NCI-H748 (cell line): ENCODE measurements at regions not wholly inside any gene's neighbourhood (a gene's known extent, or its start where the extent isn't known, plus 50 kb on each side); places are given as distances from the start of the nearest gene placed in this dataset.
"Not testable (repeated sequence)": the region's sequence is repeated elsewhere in the genome, so short reads cannot be mapped to it uniquely, and the experiment has no call there.

Experiments
- DNase-seq: peaks from one replicate; lab custom pipeline; 2025; ENCODE audit not compliant: unreplicated experiment; lab: John Stamatoyannopoulos, UW

- DNase-seq: no peak
These were observed 1354.5 kb downstream of the XPNPEP1 start for GRCh38 chr10:108568824-108569223.

- no peak for DNase-seq
These were observed 1355.2 kb downstream of the XPNPEP1 start for GRCh38 chr10:108567899-108568752.

GRCh38 chr10:108566316-108567107 lies 1356.8 kb downstream of the XPNPEP1 start:
- DNase-seq: no peak

GRCh38 chr10:108562105-108562504 lies 1361.2 kb downstream of the XPNPEP1 start:
- no peak for DNase-seq

GRCh38 chr10:108561649-108562048 lies 1361.7 kb downstream of the XPNPEP1 start:
- no peak for DNase-seq

GRCh38 chr10:108560488-108560887 lies 1362.8 kb downstream of the XPNPEP1 start:
- no peak for DNase-seq

GRCh38 chr10:108556186-108556585 lies 1367.1 kb downstream of the XPNPEP1 start:
- no peak for DNase-seq

GRCh38 chr10:108545921-108546320 lies 1377.4 kb downstream of the XPNPEP1 start:
- DNase-seq: peak; percentile 42

GRCh38 chr10:108544500-108545120 lies 1378.7 kb downstream of the XPNPEP1 start:
- peak; percentile 59 for DNase-seq

- not testable (repeated sequence) for DNase-seq
These were observed 1369.0 kb upstream of the SORCS1 start for GRCh38 chr10:108533551-108533950.

GRCh38 chr10:108523016-108523800 lies 1358.7 kb upstream of the SORCS1 start:
- peak; percentile 5 for DNase-seq

- peak; percentile 39 for DNase-seq
These were observed 1357.5 kb upstream of the SORCS1 start for GRCh38 chr10:108521827-108522492.

GRCh38 chr10:108515821-108516220 lies 1351.3 kb upstream of the SORCS1 start:
- no peak for DNase-seq

- DNase-seq: no peak
These were observed 1335.9 kb upstream of the SORCS1 start for GRCh38 chr10:108500396-108500795.

GRCh38 chr10:108496106-108496505 lies 1331.6 kb upstream of the SORCS1 start:
- no peak for DNase-seq

GRCh38 chr10:108490944-108491343 lies 1326.4 kb upstream of the SORCS1 start:
- DNase-seq: no peak

GRCh38 chr10:108471420-108471819 lies 1306.9 kb upstream of the SORCS1 start:
- no peak for DNase-seq

- no peak for DNase-seq
These were observed 1305.4 kb upstream of the SORCS1 start for GRCh38 chr10:108469940-108470339.

- no peak for DNase-seq
These were observed 1301.5 kb upstream of the SORCS1 start for GRCh38 chr10:108465871-108466641.

GRCh38 chr10:108462005-108462404 lies 1297.5 kb upstream of the SORCS1 start:
- no peak for DNase-seq
